ENCODE measurements at regions not wholly inside any gene's neighbourhood (a gene's known extent, or its start where the extent isn't known, plus 50 kb on each side); places are given as distances from the start of the nearest gene placed in this dataset.

GRCh38 chr11:24078018-24078417, 418.8 kb upstream of the LUZP2 start:
- no peak for TF ChIP-seq CTCF (IDR thresholded peaks at IDR 0.05; ENCODE audit: insufficient read depth, low read depth, low read length, missing control alignments)
- no peak for DNase-seq (ENCODE audit: low read depth)
- H3K4me3 ChIP-seq (ENCODE audit: low read length), result no peak overlapping the region

- H3K4me3 ChIP-seq (ENCODE audit: low read length), result no peak overlapping the region
- TF ChIP-seq CTCF (IDR thresholded peaks at IDR 0.05; ENCODE audit: insufficient read depth, low read depth, low read length, missing control alignments), result no peak
Observed at GRCh38 chr11:24082241-24082640, 414.6 kb upstream of the LUZP2 start.

GRCh38 chr11:24082860-24083259, 414.0 kb upstream of the LUZP2 start:
- DNase-seq (ENCODE audit: low read depth), result no peak
- TF ChIP-seq CTCF (IDR thresholded peaks at IDR 0.05; ENCODE audit: insufficient read depth, low read depth, low read length, missing control alignments), result no peak
- no peak overlapping the region for H3K4me3 ChIP-seq (ENCODE audit: low read length)

More at GRCh38 chr11:24082241-24082640, 414.6 kb upstream of the LUZP2 start:
- no peak for DNase-seq (ENCODE audit: low read depth)

- DNase-seq (ENCODE audit: low read depth), result no peak
- TF ChIP-seq CTCF (IDR thresholded peaks at IDR 0.05; ENCODE audit: insufficient read depth, low read depth, low read length, missing control alignments), result no peak
- H3K4me3 ChIP-seq (ENCODE audit: low read length), result no peak overlapping the region
Observed at GRCh38 chr11:24084956-24085355, 411.9 kb upstream of the LUZP2 start.

GRCh38 chr11:24086921-24087320, 409.9 kb upstream of the LUZP2 start:
- H3K4me3 ChIP-seq (ENCODE audit: low read length), result no peak overlapping the region
- no peak for DNase-seq (ENCODE audit: low read depth)
- TF ChIP-seq CTCF (IDR thresholded peaks at IDR 0.05; ENCODE audit: insufficient read depth, low read depth, low read length, missing control alignments), result no peak

- no peak for DNase-seq (ENCODE audit: low read depth)
- TF ChIP-seq CTCF (IDR thresholded peaks at IDR 0.05; ENCODE audit: insufficient read depth, low read depth, low read length, missing control alignments), result no peak
- H3K4me3 ChIP-seq (ENCODE audit: low read length), result no peak overlapping the region
Observed at GRCh38 chr11:24091594-24091993, 405.3 kb upstream of the LUZP2 start.

- DNase-seq (ENCODE audit: low read depth), result no peak
- no peak overlapping the region for H3K4me3 ChIP-seq (ENCODE audit: low read length)
- TF ChIP-seq CTCF (IDR thresholded peaks at IDR 0.05; ENCODE audit: insufficient read depth, low read depth, low read length, missing control alignments), result no peak
Observed at GRCh38 chr11:24093375-24093774, 403.5 kb upstream of the LUZP2 start.
